ENCODE measurements at regions not wholly inside any gene's neighbourhood (a gene's known extent, or its start where the extent isn't known, plus 50 kb on each side); places are given as distances from the start of the nearest gene placed in this dataset.

DNA sequence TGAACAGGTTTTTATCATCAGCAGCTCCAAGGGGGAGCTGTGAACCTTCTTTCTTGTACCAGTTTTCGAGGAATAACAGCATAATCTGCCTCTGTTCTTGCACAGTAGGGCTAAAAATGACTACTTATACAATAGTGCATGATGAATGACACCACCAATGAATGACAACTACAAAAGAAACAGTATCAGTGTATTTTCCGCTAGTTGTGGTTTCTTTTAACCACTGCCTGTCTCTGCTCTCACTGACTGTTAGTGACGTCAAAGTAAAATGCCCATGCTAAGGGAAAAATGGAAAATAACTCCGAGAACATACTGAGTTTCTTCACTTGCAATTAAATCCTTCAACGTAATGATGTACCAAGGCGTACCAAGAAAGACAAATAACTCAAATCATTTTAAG is 294.9 kb downstream of the MAP2K6 start:
- Histone ChIP-seq H3K9me2 (replicated peaks; ENCODE audit: insufficient read depth, low read length) (no peaks in the 10 kb centered on the region), H3K79me2 (ENCODE audit: insufficient read depth, low read length) (no peaks in the 10 kb centered on the region), H2AFZ (ENCODE audit: low read depth, low read length, severe bottlenecking) (no peak overlapping the region), H3K27me3 (ENCODE audit: low read length) (no peaks in the 10 kb centered on the region), H3F3A (ENCODE audit: insufficient read depth) (no peaks in the 10 kb centered on the region), H3K9ac (ENCODE audit: low read length) (no peak overlapping the region), H3K4me2 (ENCODE audit: low read depth, low read length, poor library complexity, severe bottlenecking) (no peak overlapping the region), H3K9me3 (ENCODE audit: insufficient read depth, low read length) (no peaks in the 10 kb centered on the region), H3K4me3 (ENCODE audit: insufficient read depth, low read length, poor library complexity, severe bottlenecking) (no peak overlapping the region), H3K27ac (ENCODE audit: low read depth, low read length) (no peak overlapping the region), H3K36me3 (ENCODE audit: low read length) (no peaks in the 10 kb centered on the region), H4K20me1 (ENCODE audit: low read depth, low read length) (no peaks in the 10 kb centered on the region)
- no peak for TF ChIP-seq CTCF (IDR thresholded peaks at IDR 0.05; ENCODE audit: insufficient read depth, low read length, poor library complexity, severe bottlenecking)
- no peak for TF ChIP-seq EZH2phosphoT487 (conservative IDR thresholded peaks at IDR 0.05; ENCODE audit: low read length)

DNA sequence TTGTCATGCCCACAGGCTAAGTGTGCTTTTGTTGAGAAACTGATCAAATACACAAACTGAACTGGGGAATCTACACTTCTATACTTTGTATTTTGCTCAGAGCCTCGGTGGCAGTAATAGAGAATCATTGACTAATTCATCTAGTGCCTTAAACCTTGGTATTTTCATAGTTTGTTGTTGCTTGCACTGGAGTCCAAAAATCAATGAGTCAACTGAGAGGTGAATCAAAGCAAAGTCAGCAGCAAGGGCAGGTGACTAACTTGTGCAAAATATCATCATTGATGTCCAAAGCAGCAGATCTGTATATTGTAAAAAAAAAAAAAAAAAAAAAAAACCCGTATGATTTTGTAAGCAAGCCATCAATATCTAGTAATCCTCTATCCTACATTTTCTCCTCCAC is 296.4 kb downstream of the MAP2K6 start:
- no peak overlapping the region for H3K9ac ChIP-seq (ENCODE audit: low read length)
- no peak overlapping the region for H2AFZ ChIP-seq (ENCODE audit: low read depth, low read length, severe bottlenecking)
- no peaks in the 10 kb centered on the region for H3K9me3 ChIP-seq (ENCODE audit: insufficient read depth, low read length)
- H3K4me3 ChIP-seq (ENCODE audit: insufficient read depth, low read length, poor library complexity, severe bottlenecking), result no peak overlapping the region
- no peak overlapping the region for H3K4me2 ChIP-seq (ENCODE audit: low read depth, low read length, poor library complexity, severe bottlenecking)
- no peak for TF ChIP-seq EZH2phosphoT487 (conservative IDR thresholded peaks at IDR 0.05; ENCODE audit: low read length)
- TF ChIP-seq CTCF (IDR thresholded peaks at IDR 0.05; ENCODE audit: insufficient read depth, low read length, poor library complexity, severe bottlenecking), result no peak
- no peaks in the 10 kb centered on the region for H3K36me3 ChIP-seq (ENCODE audit: low read length)
- no peaks in the 10 kb centered on the region for H3K9me2 ChIP-seq (replicated peaks; ENCODE audit: insufficient read depth, low read length)
- no peaks in the 10 kb centered on the region for H3F3A ChIP-seq (ENCODE audit: insufficient read depth)
- H3K27me3 ChIP-seq (ENCODE audit: low read length), result no peaks in the 10 kb centered on the region
- H4K20me1 ChIP-seq (ENCODE audit: low read depth, low read length), result no peaks in the 10 kb centered on the region
- no peaks in the 10 kb centered on the region for H3K79me2 ChIP-seq (ENCODE audit: insufficient read depth, low read length)
- no peak overlapping the region for H3K27ac ChIP-seq (ENCODE audit: low read depth, low read length)

DNA sequence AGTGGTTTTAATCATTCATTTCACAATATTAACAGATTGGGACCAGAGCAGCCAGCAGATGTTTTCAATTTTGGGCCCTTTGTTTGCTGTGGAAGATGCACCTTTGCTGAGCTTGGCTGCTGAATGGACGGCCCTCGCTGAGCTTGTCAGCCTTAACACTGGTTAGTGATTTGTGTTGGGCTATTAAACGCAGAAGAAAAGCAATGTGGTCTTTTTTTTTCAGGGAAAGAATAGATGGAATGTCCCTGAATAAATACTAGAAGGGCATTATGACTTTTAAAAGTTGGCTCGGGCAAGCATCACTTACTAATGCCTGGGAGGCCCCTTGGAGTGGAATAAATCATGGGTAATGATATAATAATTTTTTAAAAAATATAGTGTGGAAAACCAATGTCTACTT is 297.0 kb downstream of the MAP2K6 start:
- no peak overlapping the region for H3K9ac ChIP-seq (ENCODE audit: low read length)
- H3K9me3 ChIP-seq (ENCODE audit: insufficient read depth, low read length), result no peaks in the 10 kb centered on the region

More for the DNA sequence above, 297.0 kb downstream of the MAP2K6 start:
- no peaks in the 10 kb centered on the region for H3K9me2 ChIP-seq (replicated peaks; ENCODE audit: insufficient read depth, low read length)
- no peak overlapping the region for H2AFZ ChIP-seq (ENCODE audit: low read depth, low read length, severe bottlenecking)
- H3K4me3 ChIP-seq (ENCODE audit: insufficient read depth, low read length, poor library complexity, severe bottlenecking), result no peak overlapping the region
- H3K27me3 ChIP-seq (ENCODE audit: low read length), result no peaks in the 10 kb centered on the region
- no peak overlapping the region for H3K27ac ChIP-seq (ENCODE audit: low read depth, low read length)
- no peaks in the 10 kb centered on the region for H3K79me2 ChIP-seq (ENCODE audit: insufficient read depth, low read length)
- H4K20me1 ChIP-seq (ENCODE audit: low read depth, low read length), result no peaks in the 10 kb centered on the region
- no peaks in the 10 kb centered on the region for H3K36me3 ChIP-seq (ENCODE audit: low read length)
- H3F3A ChIP-seq (ENCODE audit: insufficient read depth), result no peaks in the 10 kb centered on the region
- TF ChIP-seq EZH2phosphoT487 (conservative IDR thresholded peaks at IDR 0.05; ENCODE audit: low read length) (no peak), CTCF (IDR thresholded peaks at IDR 0.05; ENCODE audit: insufficient read depth, low read length, poor library complexity, severe bottlenecking) (no peak)
- H3K4me2 ChIP-seq (ENCODE audit: low read depth, low read length, poor library complexity, severe bottlenecking), result no peak overlapping the region

Measured in SU-DHL-6 (cell line).